Fibroblast of skin of right biceps (primary cell): ENCODE measurements at regions not wholly inside any gene's neighbourhood (a gene's known extent, or its start where the extent isn't known, plus 50 kb on each side); places are given as distances from the start of the nearest gene placed in this dataset.
A peak's percentile ranks its signal among the peaks of the same experiment; 100 is the strongest.

Source experiments
- DNase-seq: peaks from one replicate; pipeline ENCODE4 v3.0.0-alpha.2; 2013

DNA sequence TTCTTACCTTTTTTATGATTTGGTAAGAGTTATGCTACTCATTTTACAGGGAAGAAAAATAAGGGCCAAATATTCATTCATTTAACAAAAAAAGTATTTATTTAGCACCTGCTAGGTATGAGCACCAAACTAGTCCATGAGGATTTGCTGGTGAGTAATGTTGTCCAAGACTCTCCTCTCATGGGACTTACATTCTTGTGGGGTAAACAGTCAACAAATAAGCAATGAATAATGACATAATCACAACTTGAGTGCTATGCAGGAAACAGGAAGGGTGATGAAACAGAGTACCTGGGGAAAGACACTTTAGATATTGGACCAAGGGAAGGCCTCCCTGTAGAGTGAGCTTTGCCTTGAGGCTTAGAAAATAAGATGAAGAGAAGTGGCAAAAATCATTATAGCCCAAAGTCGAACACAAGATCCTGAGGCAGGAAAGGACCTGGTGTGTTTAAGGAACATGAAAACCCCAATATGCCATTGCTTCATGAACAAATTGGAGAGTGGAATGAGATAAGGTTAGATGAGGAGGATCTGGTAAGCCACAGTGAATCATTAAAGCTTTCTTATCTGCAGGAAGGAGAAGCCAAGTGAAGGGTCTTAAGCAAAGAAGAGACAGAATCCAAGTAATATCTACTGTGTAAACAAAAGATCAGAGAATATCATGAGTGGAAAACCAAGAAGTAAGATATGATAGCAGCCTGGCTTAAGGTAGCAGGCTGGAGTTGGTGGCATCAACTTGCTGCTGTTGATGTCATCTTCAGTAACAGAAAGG, 294.5 kb upstream of the NBEA start:
- no peak for DNase-seq

DNA sequence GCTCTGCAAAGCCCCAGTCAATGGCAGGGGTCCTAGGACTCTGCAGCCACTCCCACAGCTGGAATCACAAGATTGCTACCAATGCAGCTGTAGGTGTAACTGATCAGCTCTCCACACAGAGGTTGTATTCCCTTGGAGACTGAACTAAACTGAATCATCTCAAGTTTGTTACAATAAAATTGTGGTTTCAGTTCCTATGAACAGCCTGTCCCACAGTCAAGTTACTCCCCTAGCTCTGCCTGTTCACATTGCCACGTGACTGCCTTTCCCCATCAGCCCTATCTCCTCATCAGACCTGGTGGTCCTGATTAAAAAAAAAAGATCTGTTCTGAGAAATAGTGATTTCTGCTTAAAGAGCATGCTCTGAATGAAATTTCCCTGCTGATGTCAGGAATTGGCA, 287.9 kb upstream of the NBEA start:
- peak; percentile 41 for DNase-seq

DNA sequence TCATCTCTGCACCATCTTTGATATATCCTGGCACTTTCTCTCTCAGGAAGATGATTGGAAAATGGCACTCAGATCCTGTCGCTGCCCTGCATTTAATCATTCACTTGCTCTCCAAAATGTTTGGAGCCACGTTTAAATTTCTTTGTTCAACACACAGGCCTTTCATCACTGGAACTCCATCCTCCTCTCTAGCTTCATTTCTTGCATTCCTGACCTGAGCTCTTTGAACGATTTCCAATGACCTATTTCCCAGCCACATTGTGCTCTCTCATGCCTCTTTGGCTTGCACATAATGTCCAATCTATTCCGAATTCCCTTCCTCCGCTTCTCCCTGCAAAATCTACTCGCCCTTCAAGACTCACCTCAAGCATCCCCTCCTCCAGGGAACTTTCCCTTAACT, 287.4 kb upstream of the NBEA start:
- peak; percentile 55 for DNase-seq

DNA sequence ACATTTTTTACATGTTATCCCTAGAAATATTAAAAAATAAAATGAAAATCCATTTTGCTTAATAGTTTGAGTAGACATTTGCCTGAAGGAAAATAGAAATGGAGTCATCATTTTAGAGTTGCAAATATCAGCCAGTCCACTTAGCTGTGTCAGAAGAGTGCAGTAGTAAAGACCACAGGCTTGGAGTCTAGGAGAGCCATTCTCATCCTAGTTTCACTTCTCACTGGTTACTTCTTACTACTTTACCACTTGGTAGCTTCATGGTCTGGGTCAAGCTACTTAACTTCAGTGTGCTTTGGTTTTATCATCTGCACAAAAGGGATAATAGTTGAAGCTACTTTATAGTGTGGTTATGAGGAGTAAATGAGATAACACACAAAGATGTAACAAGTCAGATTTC, 286.5 kb upstream of the NBEA start:
- no peak for DNase-seq

DNA sequence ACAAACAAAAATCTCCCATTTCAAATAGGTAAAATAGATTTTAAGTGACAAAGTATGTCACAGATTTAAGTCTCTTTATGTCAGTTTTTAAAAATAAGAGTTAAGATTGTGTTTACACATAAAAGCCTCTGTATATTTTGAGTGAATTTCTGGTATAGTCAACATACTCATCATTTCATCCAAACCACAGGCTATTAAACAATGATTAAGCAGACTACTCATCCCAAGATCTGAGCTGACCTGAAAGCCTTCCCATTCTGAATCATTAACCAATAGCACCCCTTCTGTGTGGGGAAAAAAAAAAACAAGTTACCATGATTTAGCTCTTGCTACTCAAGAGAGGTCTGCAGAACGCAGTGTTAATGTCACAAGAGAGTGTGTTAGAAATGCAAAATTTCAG, 284.4 kb upstream of the NBEA start:
- peak; percentile 85 for DNase-seq

DNA sequence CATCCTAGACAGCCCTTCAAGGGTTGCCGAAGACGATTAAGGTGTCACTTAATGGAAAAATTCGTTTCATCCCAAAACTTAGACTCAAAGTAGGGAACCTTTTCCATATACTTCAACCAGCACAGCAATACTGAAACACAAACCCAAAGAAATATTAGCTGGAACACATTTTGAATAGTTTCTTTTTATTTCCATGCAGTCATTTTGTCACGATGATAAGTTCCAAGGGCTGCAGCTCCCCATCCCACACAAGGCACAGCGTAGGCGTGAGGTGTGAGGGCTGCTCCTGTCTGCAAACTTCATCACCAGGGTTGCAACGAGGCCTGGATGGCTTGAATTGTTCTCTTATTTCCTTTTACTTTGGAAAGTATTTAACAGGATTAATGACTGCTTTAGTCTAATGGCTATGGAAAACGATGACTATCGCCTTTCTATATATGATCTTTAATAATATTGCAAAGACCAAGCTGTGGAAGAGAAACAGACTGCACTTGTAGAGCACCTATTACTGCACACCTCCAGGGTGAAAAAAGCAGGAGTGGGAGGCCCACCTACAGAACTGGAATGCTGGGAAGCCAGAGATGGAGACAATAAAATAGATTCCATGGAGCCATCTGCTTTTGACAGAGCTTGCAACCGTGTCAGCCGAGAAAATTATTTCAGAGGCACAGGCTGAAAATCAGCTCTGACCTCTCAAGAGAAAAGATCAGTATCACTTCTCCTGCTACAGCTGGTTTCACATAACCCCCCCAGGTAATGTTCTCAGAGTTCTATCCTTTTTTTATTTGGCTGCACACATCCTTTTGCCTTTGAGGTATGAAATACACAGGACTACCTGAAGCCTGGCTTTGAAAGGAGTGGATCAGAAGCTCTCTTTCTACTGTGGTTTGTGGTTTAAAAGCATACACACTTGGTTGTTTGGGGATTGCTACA, 274.5 kb upstream of the NBEA start:
- DNase-seq = no peak

DNA sequence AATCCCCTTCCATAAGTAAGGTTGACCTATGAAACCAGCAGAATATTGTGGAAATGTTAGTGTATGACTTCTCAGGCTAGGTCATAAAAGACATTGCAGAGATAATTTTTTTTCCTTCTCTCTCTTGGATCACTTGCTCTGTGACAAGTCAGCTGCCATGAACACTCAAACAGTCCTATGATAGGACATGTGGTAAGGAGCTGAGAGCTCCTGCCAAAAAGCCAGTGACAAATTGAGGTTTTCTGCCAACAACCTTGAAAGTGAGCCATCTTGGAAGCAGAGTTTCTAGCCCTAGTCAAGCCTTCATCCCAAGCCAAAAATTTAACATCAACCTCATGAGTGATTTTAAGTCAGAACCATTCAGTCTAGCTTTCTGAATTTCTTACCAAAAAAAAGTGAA, 270.9 kb upstream of the NBEA start:
- no peak for DNase-seq

DNA sequence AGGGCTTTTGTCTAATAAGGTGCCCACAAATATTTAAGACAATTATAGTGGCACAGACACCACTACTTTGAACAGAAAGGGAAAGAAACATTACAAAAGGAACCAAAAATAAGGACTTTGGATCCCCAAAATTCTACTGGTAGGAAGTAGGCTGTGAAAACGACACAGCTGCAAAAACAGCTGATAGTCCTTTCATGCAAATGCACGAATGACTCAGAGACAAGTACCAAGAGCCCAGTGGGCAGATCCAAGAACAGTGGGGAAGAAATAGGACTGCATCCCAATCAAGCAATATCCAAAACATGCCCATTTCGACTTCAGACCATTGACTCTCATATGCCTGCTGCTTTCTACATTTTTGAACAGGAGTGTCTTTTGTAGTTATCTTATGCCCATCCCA, 269.4 kb upstream of the NBEA start:
- no peak for DNase-seq

DNA sequence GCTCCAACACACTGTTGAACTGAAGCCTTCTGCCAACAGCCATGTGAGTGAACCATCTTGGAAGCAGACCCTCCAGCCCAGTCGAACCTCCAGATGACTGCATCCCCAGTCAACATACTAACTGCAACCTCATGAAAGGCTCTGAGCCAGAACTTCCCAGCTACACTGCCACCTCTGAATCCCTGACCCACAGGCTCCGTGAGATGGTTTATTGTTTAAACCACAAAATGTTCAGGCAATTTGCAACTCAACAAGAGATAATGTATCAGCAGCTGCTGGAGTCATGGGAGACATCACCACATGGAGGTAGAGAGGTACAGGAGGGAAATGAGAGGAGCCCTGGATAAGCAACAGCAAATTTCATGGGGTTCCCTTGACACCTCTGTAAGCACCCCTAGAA, 266.4 kb upstream of the NBEA start:
- DNase-seq = peak; percentile 7

DNA sequence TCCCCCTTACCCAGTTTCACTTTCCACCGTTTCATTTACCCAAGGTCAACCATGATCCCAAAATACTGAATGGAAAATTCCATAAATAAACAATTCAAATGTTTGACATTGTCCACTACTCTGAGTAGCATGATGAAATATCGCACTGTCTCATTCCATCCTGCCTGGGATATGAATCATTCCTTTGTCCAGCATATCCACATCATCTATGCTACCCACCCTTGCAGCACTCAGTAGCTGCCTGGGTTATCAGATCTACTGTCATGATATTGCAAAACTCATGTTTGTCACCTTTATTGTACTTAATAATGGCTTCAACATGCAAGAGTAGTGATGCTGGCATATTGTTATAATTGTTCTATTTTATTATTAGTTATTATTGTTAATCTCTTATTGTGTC, 263.9 kb upstream of the NBEA start:
- DNase-seq = peak; percentile 49

DNA sequence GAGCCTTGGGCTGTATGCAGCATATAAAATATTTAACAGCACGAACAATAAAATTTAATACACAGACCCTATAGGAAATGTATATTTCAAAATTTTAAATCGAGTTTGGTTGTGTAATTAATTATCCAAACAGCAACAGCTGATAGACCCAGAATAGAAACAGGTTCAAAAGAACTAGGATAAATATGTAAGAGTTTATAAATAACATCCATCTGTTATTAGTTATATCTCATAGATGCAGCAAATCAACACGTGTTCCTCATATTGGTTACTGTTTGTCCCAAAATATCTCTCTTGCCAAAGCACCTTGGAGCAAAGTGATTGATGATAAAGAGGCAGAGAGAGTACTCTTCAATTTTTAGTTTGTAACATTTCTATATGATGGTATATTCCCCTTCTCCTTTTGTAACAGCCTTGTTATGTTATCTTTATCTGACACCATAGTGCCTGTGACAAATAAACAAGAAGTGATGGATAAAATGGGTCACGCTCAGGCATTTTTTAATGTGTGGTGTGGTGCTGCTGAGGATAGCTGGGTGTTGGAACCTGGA, 260.6 kb upstream of the NBEA start:
- no peak for DNase-seq

DNA sequence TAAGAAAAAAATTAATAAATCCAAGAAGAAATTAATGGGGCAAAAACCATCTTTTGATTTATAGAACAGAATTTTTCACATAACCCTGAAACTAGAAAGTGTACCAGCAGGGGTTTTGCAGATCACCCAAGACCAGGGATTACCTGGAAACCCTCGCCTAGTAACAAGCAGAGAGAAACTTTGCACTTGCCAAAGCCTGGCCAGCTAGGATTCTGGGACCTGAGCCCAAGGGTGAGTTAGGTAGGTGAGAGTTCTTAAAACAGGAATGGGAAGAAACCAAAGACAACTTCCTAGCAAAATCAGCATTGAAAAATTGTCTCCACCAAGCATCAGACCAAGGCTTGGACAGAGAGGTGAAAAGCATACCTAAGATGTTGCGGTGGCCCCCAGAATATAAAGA, 247.0 kb upstream of the NBEA start:
- no peak for DNase-seq

DNA sequence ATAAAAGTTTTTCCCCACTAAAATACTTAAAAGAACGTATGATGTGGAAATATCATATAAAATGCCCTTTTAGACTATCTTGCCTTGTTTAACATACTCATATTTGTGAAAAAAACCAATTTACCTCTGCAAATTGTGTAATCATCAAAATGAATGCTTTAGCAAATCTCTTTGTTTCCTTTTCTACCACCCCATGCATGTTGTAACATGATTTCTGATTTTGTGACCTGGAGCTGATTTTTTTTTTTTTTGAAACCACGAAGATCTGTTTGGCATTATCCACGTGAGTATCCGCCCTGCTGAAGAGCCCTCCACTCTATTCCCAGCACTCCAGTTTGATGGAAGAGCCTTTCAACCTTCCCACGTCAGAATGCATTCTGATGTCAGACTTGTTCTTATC, 245.8 kb upstream of the NBEA start:
- no peak for DNase-seq

DNA sequence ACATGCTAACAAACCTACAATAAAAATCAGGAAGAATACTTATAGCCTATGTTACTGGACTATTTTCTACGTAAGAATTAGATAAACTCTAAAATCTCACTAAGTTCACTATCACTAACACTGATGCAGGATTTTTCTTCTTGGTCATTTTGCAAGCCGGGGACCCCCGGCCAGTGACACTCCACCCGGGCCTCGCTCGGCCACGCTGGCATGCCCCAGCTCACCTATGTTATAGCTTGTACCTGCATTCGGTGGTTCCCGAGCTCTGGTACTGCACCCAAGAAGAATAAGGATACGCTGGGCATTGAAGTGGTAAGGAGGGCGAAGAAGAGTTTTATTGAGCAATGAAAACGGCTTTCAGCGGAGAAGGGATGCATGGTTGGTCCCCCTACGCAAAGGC, 245.3 kb upstream of the NBEA start:
- no peak for DNase-seq

DNA sequence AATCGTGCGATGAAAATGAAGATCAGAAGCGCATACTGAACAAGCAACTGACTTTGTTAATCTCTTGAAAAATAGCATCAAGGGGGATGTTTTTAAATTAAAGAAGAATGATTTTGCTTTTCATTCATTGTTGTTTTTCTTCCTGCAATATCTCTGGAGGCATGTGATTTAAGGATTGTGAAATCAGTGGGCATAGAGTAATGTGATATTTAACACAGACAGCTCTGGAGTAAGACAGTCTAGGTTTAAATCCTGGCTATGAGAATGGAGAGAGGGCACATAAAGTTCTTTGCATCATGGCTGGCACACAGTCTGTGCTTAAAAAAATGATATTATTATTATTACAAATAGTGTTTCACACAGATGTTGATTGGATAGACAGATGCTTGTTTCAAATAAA, 243.1 kb upstream of the NBEA start:
- DNase-seq = no peak

DNA sequence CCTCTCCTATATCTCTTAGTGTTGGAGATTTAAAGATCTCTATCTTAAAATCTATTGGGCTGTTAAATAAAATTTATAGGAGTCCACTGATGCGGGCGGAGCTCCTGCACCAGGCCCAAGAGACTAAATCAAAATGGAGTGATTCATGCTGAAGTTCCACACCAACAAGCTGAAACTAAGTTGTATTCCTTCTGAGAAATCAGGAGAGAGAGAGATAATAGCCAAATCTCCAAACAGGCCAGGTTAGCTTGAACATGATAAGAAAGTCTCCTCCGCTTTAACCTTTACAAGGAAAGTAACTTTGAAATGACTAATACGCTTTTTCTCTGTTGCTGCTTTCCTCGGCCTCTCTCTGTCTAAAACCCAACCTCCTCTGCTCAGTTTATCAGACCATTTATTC, 241.9 kb upstream of the NBEA start:
- no peak for DNase-seq

DNA sequence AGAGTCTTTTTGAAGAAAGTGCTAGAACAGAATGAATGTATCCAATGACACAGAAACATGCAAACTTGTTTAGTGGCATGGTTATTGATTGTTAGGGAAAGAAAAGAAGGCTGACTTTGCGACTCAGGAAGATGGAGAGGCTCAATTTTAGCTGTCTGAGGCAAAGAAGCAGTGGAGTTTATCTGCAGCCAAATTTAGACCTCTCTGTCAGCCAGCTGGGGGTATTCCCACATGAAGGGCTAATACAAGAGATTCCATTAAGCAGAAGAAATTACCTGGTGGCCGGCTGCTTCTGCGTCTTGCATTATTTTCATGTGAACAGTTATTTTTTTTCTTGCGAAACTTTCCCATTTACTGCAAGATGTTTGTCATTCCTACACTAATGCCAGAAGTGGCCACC, 240.2 kb upstream of the NBEA start:
- no peak for DNase-seq

DNA sequence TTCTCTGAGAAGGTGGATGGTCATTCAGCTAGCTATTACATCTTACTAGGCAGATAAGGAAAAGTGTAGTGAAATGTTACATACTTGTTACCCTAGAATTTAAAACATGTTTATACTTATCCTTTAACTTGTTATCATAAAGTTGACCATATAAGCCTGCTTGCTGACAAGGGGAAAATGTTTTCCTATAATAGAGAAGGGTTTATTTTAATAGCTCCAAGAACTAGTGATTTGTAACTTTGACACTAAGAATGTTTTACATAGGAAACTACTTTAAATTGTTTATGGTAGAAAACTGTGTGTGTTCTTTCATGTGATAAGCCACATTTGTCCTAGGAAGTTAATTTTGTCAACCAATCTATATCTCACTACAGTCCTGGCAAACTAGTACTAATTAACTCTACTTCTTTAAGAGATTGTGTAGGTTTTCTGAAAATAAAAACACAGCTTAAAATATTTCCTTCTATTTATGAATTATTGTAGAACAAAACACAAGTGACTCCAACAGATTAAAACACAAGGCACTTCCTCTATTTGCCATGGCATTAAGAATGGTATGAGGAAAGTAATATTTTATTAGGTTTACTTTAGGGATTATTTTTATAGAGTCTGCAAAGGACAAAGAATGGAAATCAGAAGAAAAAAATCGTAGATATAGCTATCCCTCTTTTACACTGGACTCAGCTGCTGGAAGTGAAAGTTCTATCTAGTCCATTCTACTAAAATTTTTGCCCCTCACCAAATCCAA, 233.3 kb upstream of the NBEA start:
- no peak for DNase-seq

DNA sequence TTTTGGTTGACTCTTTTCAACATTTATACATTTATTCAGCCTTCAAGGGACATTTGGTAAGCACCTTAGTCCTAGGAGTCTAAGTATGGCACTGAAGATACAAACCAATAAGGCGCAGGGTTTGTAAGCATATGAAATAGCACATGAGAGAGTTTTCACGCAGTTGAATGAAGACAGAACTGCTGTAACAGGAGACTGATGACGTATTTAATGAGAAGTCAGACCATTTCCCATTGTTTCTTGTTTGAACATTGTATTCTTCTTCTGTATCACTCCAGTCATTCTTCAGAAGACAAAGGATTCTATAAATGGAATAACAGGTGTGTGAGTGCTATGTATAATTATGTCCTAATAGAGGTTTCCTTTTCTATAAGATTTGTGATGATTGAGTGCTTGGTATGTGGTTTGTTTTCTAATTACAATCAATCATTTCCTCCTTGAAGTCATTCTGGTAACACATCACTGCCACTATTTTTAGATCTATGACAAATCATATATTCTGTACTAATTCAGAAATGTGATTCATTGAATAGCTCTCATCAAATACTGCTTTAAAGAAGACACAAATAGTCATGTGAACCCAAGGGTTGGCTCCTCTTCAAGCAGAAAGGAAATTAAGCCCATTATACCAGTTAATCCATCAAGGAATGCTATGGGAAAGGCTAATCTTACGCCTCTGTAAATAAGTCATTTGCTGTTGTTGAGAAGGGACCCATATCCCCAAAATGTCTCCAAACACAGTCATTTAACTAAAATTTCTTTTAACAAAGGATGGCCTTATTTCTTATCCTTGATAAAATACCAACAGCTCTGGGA, 222.8 kb upstream of the NBEA start:
- DNase-seq = peak; percentile 34

DNA sequence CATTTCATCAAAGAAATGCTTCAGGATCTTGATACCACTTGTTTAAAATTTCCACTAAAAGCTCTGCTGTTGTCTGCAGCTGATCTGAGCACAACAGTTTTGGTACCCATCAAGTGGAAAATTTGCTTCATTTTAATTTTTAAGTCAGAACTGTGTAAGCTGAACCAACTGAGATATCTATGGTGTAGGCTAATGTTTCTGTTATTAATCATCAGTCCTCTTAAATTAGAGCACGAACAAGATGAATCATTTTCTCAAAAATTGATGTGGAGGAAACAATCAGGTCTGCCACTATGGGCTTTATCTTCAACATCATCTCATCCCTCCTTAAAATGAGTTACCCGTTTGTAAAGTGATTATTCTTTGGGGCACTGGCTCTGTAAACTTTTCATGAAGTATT, 221.5 kb upstream of the NBEA start:
- DNase-seq = peak; percentile 11

DNA sequence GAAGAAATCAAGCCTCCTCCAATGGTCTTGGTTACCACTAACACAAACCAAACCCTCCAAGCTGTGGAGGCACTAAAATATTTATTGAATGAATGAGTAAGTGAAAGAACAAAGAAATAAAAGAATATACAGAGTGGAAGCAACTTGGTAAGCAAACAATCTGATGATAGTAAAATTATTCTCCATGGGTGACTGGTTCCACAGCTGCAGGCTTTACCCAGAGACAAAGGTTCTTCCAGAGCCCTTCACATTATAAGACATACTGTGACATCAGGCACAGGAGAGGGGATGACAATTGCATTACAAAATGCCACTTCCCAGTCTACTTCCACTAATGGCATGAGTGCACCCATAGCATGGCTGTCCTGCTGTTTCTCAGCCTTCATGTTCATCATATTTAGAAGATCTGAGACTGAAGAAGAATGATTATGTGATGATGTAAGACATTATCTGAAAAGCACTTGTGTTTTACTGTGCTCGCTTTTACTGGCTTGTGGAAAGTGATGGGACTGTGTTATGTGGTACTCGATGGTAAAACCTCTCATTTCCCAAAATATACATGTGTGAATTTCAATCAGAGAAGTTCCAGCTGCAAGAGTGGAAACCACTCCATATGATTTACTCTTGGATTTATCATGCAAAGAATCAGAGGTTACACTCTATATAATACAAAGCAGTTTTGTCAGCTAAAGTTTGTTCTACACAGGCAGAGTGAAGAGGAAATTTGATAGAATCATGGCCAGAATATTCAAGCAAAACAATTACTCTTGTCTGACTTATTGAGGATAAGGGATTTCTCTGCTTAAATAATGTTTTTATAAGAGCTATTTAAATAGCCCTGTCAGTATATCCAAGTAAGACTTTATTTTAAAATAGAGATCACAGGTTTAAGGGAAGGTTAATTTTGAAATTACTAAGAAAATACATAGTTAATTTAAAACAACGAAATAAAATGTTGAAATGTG, 220.2 kb upstream of the NBEA start:
- DNase-seq = no peak
